PC-9 (cell line): ENCODE measurements at regions not wholly inside any gene's neighbourhood (a gene's known extent, or its start where the extent isn't known, plus 50 kb on each side); places are given as distances from the start of the nearest gene placed in this dataset.

Source experiments
- EZH2 ChIP-seq: fragments of 200-600 bp; sonication (generic); IDR thresholded peaks from 2 replicates; pipeline ENCODE4 v1.8.0; 2017; ENCODE audit warnings: antibody characterized with exemption, low read depth
- TF ChIP-seq, protein P1 (sequence below): fragments of 200-600 bp; sonication (generic); conservative IDR thresholded peaks from 2 replicates; pipeline ENCODE4 v1.6.1; 2017; ENCODE audit warnings: mixed run types, antibody characterized with exemption, mild to moderate bottlenecking, moderate library complexity

GRCh38 chr17:33962857-33963655, 292.0 kb upstream of the CCL2 start:
- TF ChIP-seq, protein P1, sequence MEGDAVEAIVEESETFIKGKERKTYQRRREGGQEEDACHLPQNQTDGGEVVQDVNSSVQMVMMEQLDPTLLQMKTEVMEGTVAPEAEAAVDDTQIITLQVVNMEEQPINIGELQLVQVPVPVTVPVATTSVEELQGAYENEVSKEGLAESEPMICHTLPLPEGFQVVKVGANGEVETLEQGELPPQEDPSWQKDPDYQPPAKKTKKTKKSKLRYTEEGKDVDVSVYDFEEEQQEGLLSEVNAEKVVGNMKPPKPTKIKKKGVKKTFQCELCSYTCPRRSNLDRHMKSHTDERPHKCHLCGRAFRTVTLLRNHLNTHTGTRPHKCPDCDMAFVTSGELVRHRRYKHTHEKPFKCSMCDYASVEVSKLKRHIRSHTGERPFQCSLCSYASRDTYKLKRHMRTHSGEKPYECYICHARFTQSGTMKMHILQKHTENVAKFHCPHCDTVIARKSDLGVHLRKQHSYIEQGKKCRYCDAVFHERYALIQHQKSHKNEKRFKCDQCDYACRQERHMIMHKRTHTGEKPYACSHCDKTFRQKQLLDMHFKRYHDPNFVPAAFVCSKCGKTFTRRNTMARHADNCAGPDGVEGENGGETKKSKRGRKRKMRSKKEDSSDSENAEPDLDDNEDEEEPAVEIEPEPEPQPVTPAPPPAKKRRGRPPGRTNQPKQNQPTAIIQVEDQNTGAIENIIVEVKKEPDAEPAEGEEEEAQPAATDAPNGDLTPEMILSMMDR, result no peak
- TF ChIP-seq EZH2, result no peak
